Inferior parietal cortex (tissue), 1 donor: ENCODE measurements at regions not wholly inside any gene's neighbourhood (a gene's known extent, or its start where the extent isn't known, plus 50 kb on each side); places are given as distances from the start of the nearest gene placed in this dataset.

ENCODE experiments used
- DNase-seq: peaks from one replicate; pipeline ENCODE4 v3.0.0-alpha.2; 2016; ENCODE audit errors: extremely low spot score

- DNase-seq = no peak
Measured at GRCh38 chr3:71903112-71903495, 118.2 kb upstream of the PROK2 start.

GRCh38 chr3:71902258-71903111, 117.5 kb upstream of the PROK2 start:
- DNase-seq = no peak

GRCh38 chr3:71901645-71902044, 116.7 kb upstream of the PROK2 start:
- DNase-seq = no peak

GRCh38 chr3:71900057-71900456, 115.1 kb upstream of the PROK2 start:
- no peak for DNase-seq

- DNase-seq = no peak
Measured at GRCh38 chr3:71896751-71897150, 111.8 kb upstream of the PROK2 start.

GRCh38 chr3:71893702-71894479, 108.9 kb upstream of the PROK2 start:
- no peak for DNase-seq

GRCh38 chr3:71893122-71893521, 108.2 kb upstream of the PROK2 start:
- DNase-seq = peak; percentile 29

- DNase-seq = no peak
Measured at GRCh38 chr3:71891483-71891882, 106.5 kb upstream of the PROK2 start.

GRCh38 chr3:71890356-71890931, 105.5 kb upstream of the PROK2 start:
- no peak for DNase-seq

- no peak for DNase-seq
Measured at GRCh38 chr3:71887256-71887655, 102.3 kb upstream of the PROK2 start.

GRCh38 chr3:71885006-71885405, 100.1 kb upstream of the PROK2 start:
- no peak for DNase-seq

- no peak for DNase-seq
Measured at GRCh38 chr3:71881732-71882131, 96.8 kb upstream of the PROK2 start.

- DNase-seq = no peak
Measured at GRCh38 chr3:71881041-71881440, 96.1 kb upstream of the PROK2 start.

- no peak for DNase-seq
Measured at GRCh38 chr3:71879089-71879488, 94.1 kb upstream of the PROK2 start.

- DNase-seq = no peak
Measured at GRCh38 chr3:71876135-71877105, 91.5 kb upstream of the PROK2 start.

- peak; percentile 83 for DNase-seq
Measured at GRCh38 chr3:71875461-71875947, 90.6 kb upstream of the PROK2 start.

- no peak for DNase-seq
Measured at GRCh38 chr3:71874618-71875017, 89.7 kb upstream of the PROK2 start.

- DNase-seq = no peak
Measured at GRCh38 chr3:71873093-71873611, 88.2 kb upstream of the PROK2 start.

GRCh38 chr3:71872256-71872655, 87.3 kb upstream of the PROK2 start:
- DNase-seq = no peak

- DNase-seq = no peak
Measured at GRCh38 chr3:71870966-71871512, 86.1 kb upstream of the PROK2 start.

GRCh38 chr3:71868876-71869275, 83.9 kb upstream of the PROK2 start:
- no peak for DNase-seq
